ENCODE measurements at regions not wholly inside any gene's neighbourhood (a gene's known extent, or its start where the extent isn't known, plus 50 kb on each side); places are given as distances from the start of the nearest gene placed in this dataset.
"Not testable (repeated sequence)": the region's sequence is repeated elsewhere in the genome, so short reads cannot be mapped to it uniquely, and the experiment has no call there.

DNA sequence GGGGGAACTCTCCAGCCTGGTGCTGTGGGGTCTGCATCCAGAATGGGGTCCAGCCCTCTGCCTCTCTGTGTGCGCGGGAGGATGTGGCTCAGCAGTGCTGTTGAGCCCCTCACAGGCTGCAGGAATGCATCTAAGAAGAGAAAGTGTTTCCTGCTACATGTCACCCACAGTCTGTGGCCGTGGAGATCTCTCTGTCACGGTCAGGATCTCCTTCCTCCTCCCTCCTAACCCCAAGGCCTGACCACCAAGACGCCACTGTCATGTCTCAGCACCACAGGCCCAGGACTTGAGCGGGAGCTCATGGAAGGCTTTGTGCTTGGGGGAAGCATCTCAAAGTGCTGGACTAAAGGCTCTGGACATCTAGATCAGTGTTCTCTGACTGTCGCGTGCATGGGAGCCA is 90.1 kb downstream of the SREK1 start:
- DNase-seq (ENCODE audit: low read depth), result no peak

DNA sequence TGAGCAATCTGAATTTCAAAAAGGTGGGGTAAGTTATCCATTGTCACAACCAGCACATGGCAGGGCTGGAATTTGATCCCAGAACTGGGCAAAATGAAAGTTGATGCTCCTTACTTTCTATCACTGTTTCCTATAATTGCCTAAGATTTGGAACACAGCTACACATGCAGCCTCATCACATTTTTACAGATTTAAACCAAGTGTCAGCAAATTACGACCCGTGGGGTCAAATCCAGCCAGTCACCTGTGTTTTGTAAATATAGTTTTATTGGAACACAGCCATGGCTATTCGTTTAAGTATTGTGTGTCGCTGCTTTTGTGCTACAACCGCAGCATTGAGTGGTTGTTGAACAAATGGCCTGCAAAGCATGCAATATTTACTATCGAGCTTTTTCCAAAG is 94.3 kb downstream of the SREK1 start:
- DNase-seq (ENCODE audit: low read depth), result no peak

- peak; percentile 48 for DNase-seq (ENCODE audit: low read depth)
Observed at GRCh38 chr5:66239034-66239433, 94.9 kb downstream of the SREK1 start.

GRCh38 chr5:66241136-66241825 is 97.2 kb downstream of the SREK1 start:
- no peak for DNase-seq (ENCODE audit: low read depth)

GRCh38 chr5:66242050-66242715 is 98.1 kb downstream of the SREK1 start:
- peak; percentile 50 for DNase-seq (ENCODE audit: low read depth)

GRCh38 chr5:66246608-66247007 is 102.5 kb downstream of the SREK1 start:
- DNase-seq (ENCODE audit: low read depth), result peak; percentile 88

DNA sequence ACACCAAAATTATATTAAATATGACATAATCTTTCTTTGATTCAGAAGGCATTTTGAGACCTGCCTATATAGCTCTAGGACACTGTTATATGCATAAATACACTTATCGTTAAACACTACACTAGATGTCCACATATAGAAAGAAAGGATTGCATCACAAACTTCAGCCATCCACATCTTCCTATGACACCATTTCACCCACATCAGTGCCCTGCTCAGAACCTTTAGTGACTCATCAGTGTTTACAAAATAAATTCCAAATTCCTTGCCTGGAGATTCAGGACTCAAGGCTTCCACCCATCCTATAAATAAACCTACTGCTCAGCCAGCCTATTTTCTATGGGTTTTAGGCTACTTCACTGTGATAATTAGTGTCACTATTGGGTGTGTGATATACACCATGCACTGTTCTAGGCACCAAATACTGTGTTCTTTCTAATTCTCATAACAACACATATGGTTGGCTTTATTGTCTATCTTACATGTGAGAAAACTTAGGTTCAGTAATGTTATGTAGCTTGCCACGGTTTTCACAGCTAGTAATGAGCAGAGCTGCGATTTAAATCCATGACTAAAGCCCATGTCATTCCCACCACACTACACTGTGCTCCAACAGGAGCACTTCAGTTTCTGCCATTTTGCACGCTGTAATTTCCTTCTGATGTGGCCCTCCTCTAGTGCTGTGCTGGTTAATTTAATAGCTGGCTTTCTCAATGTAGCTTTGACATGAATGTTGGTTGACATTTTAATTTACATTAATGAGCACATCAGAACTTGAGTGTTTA is 103.3 kb downstream of the SREK1 start:
- peak; percentile 94 for DNase-seq (ENCODE audit: low read depth)

DNA sequence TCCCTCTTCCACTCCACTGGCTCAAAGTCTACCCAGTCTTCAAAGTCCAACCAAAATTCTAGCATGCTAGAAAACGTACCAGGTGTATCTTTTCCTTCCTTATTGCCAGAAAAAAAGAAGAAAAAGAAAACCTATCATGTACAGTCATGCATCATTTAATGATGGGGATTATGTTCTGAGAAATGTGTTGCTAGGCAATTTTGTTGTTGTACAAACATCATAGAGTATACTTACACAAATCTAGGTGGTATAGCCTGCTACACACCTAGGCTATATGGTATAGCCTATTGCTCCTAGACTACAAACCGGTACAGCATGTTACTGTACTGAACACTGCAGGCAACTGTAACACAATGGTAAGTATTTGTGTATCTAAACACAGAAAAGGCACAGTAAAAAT is 104.8 kb downstream of the SREK1 start:
- no peak for DNase-seq (ENCODE audit: low read depth)

GRCh38 chr5:66249920-66250319 is 105.8 kb downstream of the SREK1 start:
- DNase-seq (ENCODE audit: low read depth), result no peak

DNA sequence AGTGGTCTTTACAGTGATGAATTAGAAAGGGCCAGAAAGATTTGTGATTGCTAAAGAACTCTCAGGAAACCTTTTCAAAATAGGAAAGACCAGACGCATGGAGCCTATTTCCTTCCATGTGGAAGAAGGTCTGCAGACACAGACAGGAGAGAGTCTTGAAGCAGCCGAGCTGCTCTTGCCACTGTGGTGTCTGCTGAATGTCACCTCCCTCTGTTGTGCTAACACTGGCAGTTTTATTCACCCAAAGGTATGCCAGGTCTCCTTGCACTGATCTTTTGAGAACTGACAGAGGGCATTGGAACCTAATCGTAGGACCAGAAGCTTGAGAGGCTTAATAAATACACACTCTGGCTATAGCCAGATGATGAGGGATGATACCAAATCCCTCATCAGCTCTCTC is 108.7 kb downstream of the SREK1 start:
- DNase-seq (ENCODE audit: low read depth), result no peak

DNA sequence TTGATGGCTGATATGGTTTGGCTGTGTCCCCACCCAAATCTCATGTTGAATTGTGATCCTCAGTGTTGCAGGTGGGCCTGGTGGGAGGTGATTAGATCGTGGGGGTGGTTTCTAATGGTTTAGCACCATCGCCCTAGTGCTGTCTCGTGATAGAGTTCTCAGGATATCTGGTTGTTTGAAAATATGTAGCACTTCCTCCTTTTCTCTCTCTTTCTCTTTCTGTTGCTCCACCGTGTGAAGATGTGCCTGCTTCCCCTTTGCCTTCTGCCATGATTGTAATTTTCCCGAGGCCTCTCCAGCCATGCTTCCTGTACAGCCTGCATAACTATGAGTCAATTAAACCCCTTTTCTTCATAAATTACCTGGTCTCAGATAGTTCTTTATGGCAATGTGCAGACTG is 111.6 kb downstream of the SREK1 start:
- DNase-seq (ENCODE audit: low read depth), result no peak

DNA sequence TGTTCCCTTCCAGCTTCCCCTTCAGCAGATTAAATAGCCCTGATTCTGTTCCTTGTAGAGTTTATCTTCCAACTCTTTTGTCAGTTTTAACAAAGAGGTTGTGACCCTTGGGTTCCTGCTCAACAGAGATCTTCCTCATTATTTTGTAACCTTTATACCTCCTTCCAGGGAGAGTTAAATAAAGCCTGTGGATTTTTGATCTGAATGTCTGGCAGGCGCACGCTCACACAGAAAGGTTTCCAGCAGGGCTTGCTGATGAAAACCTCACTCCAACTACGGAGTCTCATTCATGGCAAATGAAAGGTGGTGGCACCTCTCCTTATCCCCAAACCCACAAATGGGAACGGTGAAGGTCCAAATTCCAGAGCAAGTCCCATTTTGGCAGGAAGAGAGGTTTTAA is 129.0 kb downstream of the SREK1 start:
- no peak for DNase-seq (ENCODE audit: low read depth)

DNA sequence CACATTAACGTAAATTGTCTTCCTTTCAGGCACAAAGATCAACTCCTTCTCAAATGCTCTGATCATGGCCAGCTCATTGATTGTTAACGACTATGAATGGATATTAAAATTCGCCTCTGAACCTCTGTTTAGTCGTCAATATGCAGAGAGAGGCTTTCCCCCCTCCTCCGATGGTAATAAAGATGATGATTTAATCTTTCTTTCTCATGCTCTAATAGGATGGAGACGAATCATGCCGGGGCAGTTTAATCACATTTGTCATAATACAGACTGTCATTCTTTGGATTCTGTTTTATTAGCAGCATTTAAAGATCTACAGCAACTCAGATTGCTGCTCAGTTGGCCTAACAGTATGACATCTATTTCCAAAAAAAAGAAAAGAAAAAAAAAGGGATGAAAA is 132.9 kb downstream of the SREK1 start:
- no peak for DNase-seq (ENCODE audit: low read depth)

GRCh38 chr5:66277981-66278380 is 133.9 kb downstream of the SREK1 start:
- no peak for DNase-seq (ENCODE audit: low read depth)

DNA sequence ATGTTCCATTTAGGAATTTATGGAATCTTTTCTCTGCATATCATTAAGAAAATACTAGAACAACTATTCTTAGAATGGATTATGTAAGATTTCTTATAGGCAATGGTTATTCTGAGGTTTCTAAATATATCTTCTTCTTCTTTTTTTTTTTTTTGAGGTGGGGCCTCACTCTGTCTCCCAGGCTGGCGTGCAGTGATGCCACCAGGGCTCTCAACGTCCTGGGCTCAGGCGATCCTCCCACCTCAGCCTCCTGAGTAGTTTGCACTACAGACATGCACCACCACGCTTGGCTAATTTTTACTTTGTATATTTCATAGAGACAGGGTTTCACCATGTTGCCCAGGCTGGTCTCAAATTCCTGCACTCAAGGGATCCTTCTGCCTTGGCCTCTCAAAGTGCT is 137.2 kb downstream of the SREK1 start:
- no peak for DNase-seq (ENCODE audit: low read depth)

DNA sequence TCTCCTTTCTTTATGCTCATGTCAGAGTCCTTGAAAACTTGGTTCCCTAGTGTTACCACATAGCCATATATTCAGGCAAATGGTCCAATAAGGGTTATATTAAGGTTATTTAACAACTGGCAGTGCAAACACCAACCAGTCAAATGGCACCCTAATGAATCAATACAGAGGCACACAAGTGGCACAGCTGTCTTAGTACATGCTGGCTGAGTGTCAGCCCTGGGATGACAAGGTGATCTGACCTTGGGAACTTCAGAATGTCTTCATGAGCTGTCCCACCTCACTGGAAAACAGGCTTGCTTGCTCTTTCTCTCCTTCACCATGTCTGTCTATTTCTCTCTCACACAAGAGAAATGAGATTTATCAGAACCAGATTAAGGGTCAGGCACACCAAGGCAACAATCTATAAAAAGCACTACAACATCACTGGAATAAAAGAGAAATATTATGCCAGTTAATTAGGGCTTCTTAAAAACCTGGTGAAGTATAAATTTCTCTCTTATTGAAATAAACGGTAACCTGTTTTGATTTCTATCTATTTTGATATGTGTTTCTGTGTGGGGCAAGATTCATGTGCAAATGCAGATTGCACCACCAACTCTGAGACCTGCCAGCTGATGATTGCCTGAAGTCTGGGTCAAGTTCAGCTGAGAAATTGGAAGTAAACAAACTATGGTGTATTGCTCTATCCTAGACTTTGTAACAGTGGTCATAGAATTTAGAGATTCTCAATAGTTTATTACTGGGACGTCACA is 140.7 kb downstream of the SREK1 start:
- DNase-seq (ENCODE audit: low read depth), result no peak

GRCh38 chr5:66285343-66285922 is 141.3 kb downstream of the SREK1 start:
- DNase-seq (ENCODE audit: low read depth), result no peak

DNA sequence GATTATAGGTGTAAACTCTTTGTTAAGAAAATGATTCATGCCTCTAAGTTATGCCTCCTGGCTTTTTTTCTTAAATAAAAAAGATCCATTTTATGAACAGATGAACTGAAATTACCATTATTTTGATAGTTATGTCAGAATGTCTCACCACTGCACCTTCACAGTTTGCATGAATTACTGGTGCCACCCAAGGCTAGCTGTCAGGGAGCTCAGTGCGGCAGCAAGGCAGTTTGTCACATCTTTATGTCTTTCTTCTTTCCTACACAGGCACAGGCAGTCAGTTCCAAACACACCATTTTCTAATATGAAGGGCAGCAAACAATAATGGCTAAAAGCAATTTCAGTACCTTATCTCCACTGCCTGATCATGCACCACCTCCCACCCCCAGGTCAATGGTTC is 147.7 kb downstream of the SREK1 start:
- DNase-seq (ENCODE audit: low read depth), result no peak

GRCh38 chr5:66293851-66294250 is 149.8 kb downstream of the SREK1 start:
- DNase-seq (ENCODE audit: low read depth), result not testable (repeated sequence)

DNA sequence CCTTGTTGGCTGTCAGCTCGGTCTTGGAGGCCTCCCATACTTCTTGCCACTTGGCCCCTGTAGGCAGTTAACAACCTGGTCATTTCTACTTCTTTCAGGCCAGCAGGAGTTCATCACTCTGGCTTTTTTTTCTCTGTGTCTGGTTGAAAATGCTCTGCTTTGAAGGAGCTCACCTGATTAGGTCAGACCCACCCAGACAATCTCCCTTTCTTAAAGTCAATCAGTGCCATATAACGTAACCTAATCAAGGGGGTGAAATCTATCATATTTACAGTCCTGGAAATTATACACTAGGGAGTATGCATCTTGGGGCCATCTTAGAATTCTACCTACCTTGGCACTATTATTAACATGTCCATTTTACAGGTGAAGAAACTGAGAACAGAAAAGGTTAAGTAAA is 155.4 kb downstream of the SREK1 start:
- DNase-seq (ENCODE audit: low read depth), result no peak

GRCh38 chr5:66302344-66302743 is 158.2 kb downstream of the SREK1 start:
- DNase-seq (ENCODE audit: low read depth), result no peak
